Endothelial cell of umbilical vein (primary cell): ENCODE measurements at regions not wholly inside any gene's neighbourhood (a gene's known extent, or its start where the extent isn't known, plus 50 kb on each side); places are given as distances from the start of the nearest gene placed in this dataset.

Experiments
- BruUV-seq: library from RNA; stranded (reverse); fragments of 400-500 nt; replicated peaks from 2 replicates; lab custom pipeline; 2021; lab: Mats Ljungman, UMichigan
- CTCF ChIA-PET: fragments of 300-600, 350-600 bp; sonication (Branson Sonifier 250); formaldehyde crosslinking; loops from one replicate; lab custom pipeline; 2021; ENCODE audit warnings: antibody characterized with exemption, inconsistent platforms; lab: Charles Lee
- POLR2A ChIA-PET: fragments of 300-600, 350-600 bp; sonication (Branson Sonifier 250); formaldehyde crosslinking; loops from one replicate; lab custom pipeline; 2021; ENCODE audit warnings: antibody characterized with exemption, inconsistent platforms; lab: Charles Lee
- DNase-seq: peaks from one replicate; pipeline ENCODE4 v3.0.0-alpha.2; 2011; ENCODE audit warnings: low read depth, low spot score
- FAIRE-seq: peaks from 2 replicates; lab custom pipeline; 2011; peaks lifted over from hg19 to GRCh38; lab: Jason Lieb, UNC
- H2AFZ ChIP-seq: 2 replicates; pipeline ENCODE4 v1.6.0; 2012; ENCODE audit warnings: low read depth, low read length, control low read depth, inconsistent platforms
- H3K27ac ChIP-seq: 2 replicates; pipeline ENCODE4 v1.5.1; 2011; ENCODE audit warnings: low read depth, mild to moderate bottlenecking, control low read depth, low read length, moderate library complexity; ENCODE audit not compliant: insufficient read depth
- H3K27me3 ChIP-seq, 2 experiments: 2 replicates each; pipeline versions ENCODE4 v1.6.0 to v1.6.1; 2011; ENCODE audit warnings: low read length in 2 of 2, mixed read lengths in 1 of 2; ENCODE audit not compliant: control insufficient read depth in 2 of 2, insufficient read depth in 2 of 2
- H3K36me3 ChIP-seq, 2 experiments: 2 replicates in 1 of 2; 3 replicates in 1 of 2; pipeline ENCODE4 v1.5.1; 2011; ENCODE audit warnings: low read length in 2 of 2, mild to moderate bottlenecking in 1 of 2, moderate library complexity in 1 of 2; ENCODE audit not compliant: control insufficient read depth in 2 of 2, insufficient read depth in 2 of 2; ENCODE audit errors: extremely low read depth in 1 of 2
- H3K4me1 ChIP-seq: 3 replicates; pipeline ENCODE4 v1.5.1; 2011; ENCODE audit warnings: mild to moderate bottlenecking, low read length; ENCODE audit not compliant: control insufficient read depth, insufficient read depth; ENCODE audit errors: extremely low read depth
- H3K4me2 ChIP-seq: 2 replicates; pipeline ENCODE4 v1.6.1; 2011; ENCODE audit warnings: low read length, control low read depth, mixed read lengths; ENCODE audit not compliant: insufficient read depth
- H3K4me3 ChIP-seq, 3 experiments: fragments of 200-600 bp in 1 of 3; sonication (generic), shearing (Covaris generic) in 1 of 3; replicated peaks in 1 of 3; 2 replicates each; pipeline ENCODE4 v1.5.1; 2011 to 2016; ENCODE audit warnings: control low read depth in 3 of 3, low read length in 3 of 3, mild to moderate bottlenecking in 2 of 3, inconsistent platforms in 1 of 3, low read depth in 1 of 3, moderate library complexity in 1 of 3; ENCODE audit not compliant: insufficient read depth in 1 of 3
- H3K79me2 ChIP-seq: 2 replicates; pipeline ENCODE4 v1.6.0; 2012; ENCODE audit warnings: low read length, inconsistent platforms; ENCODE audit not compliant: control insufficient read depth, insufficient read depth
- H3K9ac ChIP-seq: replicated peaks from 2 replicates; pipeline ENCODE3; 2011; ENCODE audit warnings: low read length, control low read depth; ENCODE audit not compliant: insufficient read depth; ENCODE audit errors: extremely low read depth
- H3K9me1 ChIP-seq: replicated peaks from 3 replicates; pipeline ENCODE4 v1.6.0; 2011; ENCODE audit warnings: mild to moderate bottlenecking, low read length; ENCODE audit not compliant: control insufficient read depth, insufficient read depth; ENCODE audit errors: extremely low read depth
- H3K9me3 ChIP-seq: replicated peaks from 2 replicates; pipeline ENCODE4 v1.5.1; 2012; ENCODE audit warnings: low read length, inconsistent platforms; ENCODE audit not compliant: control insufficient read depth, insufficient read depth
- H4K20me1 ChIP-seq: replicated peaks from 2 replicates; pipeline ENCODE3; 2011; ENCODE audit warnings: mild to moderate bottlenecking, low read length; ENCODE audit not compliant: control insufficient read depth, insufficient read depth; ENCODE audit errors: extremely low read depth
- EZH2 ChIP-seq: IDR thresholded peaks from 2 replicates; pipeline ENCODE4 v1.6.1; 2012; ENCODE audit warnings: borderline replicate concordance, low read depth, mild to moderate bottlenecking, moderate library complexity, low read length, inconsistent platforms; ENCODE audit not compliant: severe bottlenecking
- FOS ChIP-seq: IDR thresholded peaks from 2 replicates; pipeline ENCODE4 v1.6.1; 2011; ENCODE audit warnings: mild to moderate bottlenecking, low read length, moderate library complexity, borderline replicate concordance; ENCODE audit not compliant: insufficient read depth
- GATA2 ChIP-seq: IDR thresholded peaks from 2 replicates; pipeline ENCODE4 v1.7.0; 2011; ENCODE audit warnings: low read depth, mild to moderate bottlenecking, moderate library complexity, mixed read lengths, low read length; ENCODE audit not compliant: insufficient read length, insufficient read depth
- JUN ChIP-seq: IDR thresholded peaks from 2 replicates; pipeline ENCODE4 v1.6.1; 2011; ENCODE audit warnings: borderline replicate concordance, low read depth; ENCODE audit not compliant: insufficient read length, insufficient read depth
- MYC ChIP-seq: IDR thresholded peaks from one replicate; pipeline ENCODE4 v1.6.1; 2011; ENCODE audit warnings: mild to moderate bottlenecking, low read depth, low read length
- POLR2A ChIP-seq: IDR thresholded peaks from 2 replicates; pipeline ENCODE4 v1.6.1; 2012; ENCODE audit warnings: low read depth, mild to moderate bottlenecking, control low read depth, low read length
- POLR2AphosphoS5 ChIP-seq: IDR thresholded peaks from 2 replicates; pipeline ENCODE4 v1.6.1; 2012; ENCODE audit warnings: low read depth, mild to moderate bottlenecking, control low read depth, low read length, moderate library complexity; ENCODE audit not compliant: insufficient read depth
- dilution Hi-C: fragments of 300-500 bp; cut with MboI; formaldehyde crosslinking; loops from one replicate; pipeline ENCODE4 v1.15.0; 2019; ENCODE audit warnings: low sequenced_read_pairs; ENCODE audit not compliant: extremely low pct_ligation_motif_present
- intact Hi-C: fragments of 100-400 bp; cut with micrococcal nuclease; formaldehyde crosslinking; loops from one replicate; pipeline ENCODE4 v1.10.0; 2022
- TF ChIP-seq, protein P1 (sequence below), 2 donors: IDR thresholded peaks; 1 replicate in 1 of 2; 2 replicates in 1 of 2; pipeline ENCODE4 v1.5.1; 2011; ENCODE audit warnings: low read length in 2 of 2, mild to moderate bottlenecking in 2 of 2, moderate library complexity in 2 of 2, control low read depth in 1 of 2, inconsistent platforms in 1 of 2, low read depth in 1 of 2; ENCODE audit not compliant: insufficient read depth in 1 of 2; ENCODE audit errors: extremely low read depth in 1 of 2

DNA sequence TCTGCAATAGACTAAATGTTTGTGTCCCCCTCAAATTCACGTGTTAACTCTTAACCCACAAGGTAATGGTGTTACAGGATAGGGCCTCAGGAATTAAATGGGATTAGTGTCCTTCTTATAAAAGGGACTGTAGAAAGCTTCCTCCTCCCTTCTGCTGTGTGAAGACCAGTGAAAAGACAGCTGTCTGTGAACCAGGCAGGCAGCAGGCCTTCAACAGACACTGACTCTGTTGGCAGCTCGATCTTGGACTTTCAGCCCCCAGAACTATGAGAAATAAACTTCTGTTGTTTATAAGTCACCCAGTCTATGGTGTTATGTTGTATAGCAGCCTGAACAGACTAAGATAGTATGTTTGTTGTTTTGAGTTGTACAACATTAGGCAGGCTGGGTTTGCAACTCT lies 208.1 kb downstream of the GBA3 start:
- intact Hi-C loops, result no loop called here
- CTCF ChIA-PET, result no interaction called here
- H3K4me1 ChIP-seq, result no peaks in the 10 kb centered on the region

More for the DNA sequence above, 208.1 kb downstream of the GBA3 start:
- DNase-seq (no peak), FAIRE-seq (no peak)
- Histone ChIP-seq H2AFZ (no peak overlapping the region), H3K27ac (no peak overlapping the region), H3K4me3 (no peak overlapping the region), H3K9me3 (no peaks in the 10 kb centered on the region), H3K4me2 (no peak overlapping the region), H3K36me3 (no peaks in the 10 kb centered on the region), H3K9ac (no peak overlapping the region), H4K20me1 (no peaks in the 10 kb centered on the region), H3K27me3 (no peaks in the 10 kb centered on the region), H3K79me2 (no peaks in the 10 kb centered on the region), H3K9me1 (no peaks in the 10 kb centered on the region)
- POLR2A ChIA-PET, result no interaction called here
- TF ChIP-seq JUN (no peak), MYC (no peak), EZH2 (no peak), POLR2AphosphoS5 (no peak), GATA2 (no peak), FOS (no peak), POLR2A (no peak)
- TF ChIP-seq, protein P1, sequence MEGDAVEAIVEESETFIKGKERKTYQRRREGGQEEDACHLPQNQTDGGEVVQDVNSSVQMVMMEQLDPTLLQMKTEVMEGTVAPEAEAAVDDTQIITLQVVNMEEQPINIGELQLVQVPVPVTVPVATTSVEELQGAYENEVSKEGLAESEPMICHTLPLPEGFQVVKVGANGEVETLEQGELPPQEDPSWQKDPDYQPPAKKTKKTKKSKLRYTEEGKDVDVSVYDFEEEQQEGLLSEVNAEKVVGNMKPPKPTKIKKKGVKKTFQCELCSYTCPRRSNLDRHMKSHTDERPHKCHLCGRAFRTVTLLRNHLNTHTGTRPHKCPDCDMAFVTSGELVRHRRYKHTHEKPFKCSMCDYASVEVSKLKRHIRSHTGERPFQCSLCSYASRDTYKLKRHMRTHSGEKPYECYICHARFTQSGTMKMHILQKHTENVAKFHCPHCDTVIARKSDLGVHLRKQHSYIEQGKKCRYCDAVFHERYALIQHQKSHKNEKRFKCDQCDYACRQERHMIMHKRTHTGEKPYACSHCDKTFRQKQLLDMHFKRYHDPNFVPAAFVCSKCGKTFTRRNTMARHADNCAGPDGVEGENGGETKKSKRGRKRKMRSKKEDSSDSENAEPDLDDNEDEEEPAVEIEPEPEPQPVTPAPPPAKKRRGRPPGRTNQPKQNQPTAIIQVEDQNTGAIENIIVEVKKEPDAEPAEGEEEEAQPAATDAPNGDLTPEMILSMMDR (IDR thresholded peaks at IDR 0.05; ENCODE audit: extremely low read depth in 1 of 2, insufficient read depth in 1 of 2, low read depth in 1 of 2, low read length in 2 of 2), result no peak
- dilution Hi-C loops, result no loop called here
- BruUV-seq, result no TSS peak
